Spleen (tissue), 11 donors: ENCODE measurements at regions not wholly inside any gene's neighbourhood (a gene's known extent, or its start where the extent isn't known, plus 50 kb on each side); places are given as distances from the start of the nearest gene placed in this dataset.

ENCODE experiments used
- DNase-seq: peaks from one replicate; pipeline ENCODE4 v3.0.0-alpha.2; 2020
- H3K27ac ChIP-seq, 8 donors: fragments of 200-600 bp; sonication (generic) in 7 of 8; 1 replicate in 4 of 8; 2 replicates in 4 of 8; pipeline versions ENCODE4 v1.5.0 to v1.8.0; 2016 to 2021; ENCODE audit warnings: inconsistent platforms in 4 of 8, mild to moderate bottlenecking in 4 of 8, moderate library complexity in 1 of 8
- H3K27me3 ChIP-seq, 7 donors: fragments of 200-600 bp; sonication (generic) in 6 of 7; replicated peaks in 1 of 7; 1 replicate in 4 of 7; 2 replicates in 3 of 7; pipeline versions ENCODE4 v1.5.0 to v1.8.0; 2016 to 2021; ENCODE audit warnings: inconsistent platforms in 3 of 7, mild to moderate bottlenecking in 1 of 7
- H3K36me3 ChIP-seq, 6 donors: fragments of 200-600 bp; sonication (generic) in 5 of 6; 1 replicate in 4 of 6; 2 replicates in 2 of 6; pipeline versions ENCODE4 v1.5.0 to v1.8.0; 2016 to 2021; ENCODE audit warnings: inconsistent platforms in 2 of 6
- H3K4me1 ChIP-seq, 6 donors: fragments of 200-600 bp; sonication (generic) in 5 of 6; 1 replicate in 3 of 6; 2 replicates in 3 of 6; pipeline versions ENCODE4 v1.5.0 to v1.8.0; 2016 to 2021; ENCODE audit warnings: inconsistent platforms in 3 of 6
- H3K4me3 ChIP-seq, 8 donors: fragments of 200-600 bp; sonication (generic) in 7 of 8; 1 replicate in 4 of 8; 2 replicates in 4 of 8; pipeline versions ENCODE4 v1.5.0 to v1.8.0; 2016 to 2021; ENCODE audit warnings: inconsistent platforms in 4 of 8, mild to moderate bottlenecking in 4 of 8, moderate library complexity in 2 of 8
- H3K9me3 ChIP-seq, 8 donors: fragments of 200-600 bp; sonication (generic) in 7 of 8; 1 replicate in 4 of 8; 2 replicates in 4 of 8; pipeline versions ENCODE4 v1.5.0 to v1.8.0; 2016 to 2021; ENCODE audit warnings: inconsistent platforms in 4 of 8
- CTCF ChIP-seq, 11 experiments: fragments of 200-600 bp in 7 of 11; fragments of 450-650 bp in 4 of 11; sonication (generic) in 4 of 11; IDR thresholded peaks in 8 of 11; conservative IDR thresholded peaks in 3 of 11; 1 replicate in 7 of 11; 2 replicates in 4 of 11; pipeline versions ENCODE4 v1.4.0 to v1.8.0; 2016 to 2021; ENCODE audit warnings: antibody characterized with exemption in 11 of 11, inconsistent platforms in 4 of 11, mild to moderate bottlenecking in 1 of 11
- POLR2A ChIP-seq, 3 donors: fragments of 450-650 bp; IDR thresholded peaks; one replicate each; pipeline ENCODE4 v1.5.1; 2017; ENCODE audit warnings: antibody characterized with exemption in 3 of 3, mild to moderate bottlenecking in 1 of 3
- POLR2AphosphoS5 ChIP-seq, 3 donors: sonication (generic); formaldehyde crosslinking; IDR thresholded peaks; one replicate each; pipeline ENCODE4 v1.5.1; 2017; ENCODE audit warnings: antibody characterized with exemption in 3 of 3
- WGBS, 5 donors: extraction: QIAGEN DNeasy Blood & Tissue Kit in 3 of 5; methylation state at CpG; one replicate each; pipeline versions ENCODE4 v1.1.5 to v1.1.7; 2013 to 2018; 5-methylcytosine and 5-hydroxymethylcytosine counted together
- intact Hi-C: fragments of 100-400 bp; cut with DNase I; formaldehyde crosslinking; loops from one replicate; pipeline ENCODE4 v1.15.0; 2023; ENCODE audit warnings: low total_unique reads
- donor health status: healthy with polysubstance abuse.
- donor health status: DM: no; HTN: no; CAD: no; lungs with moderate emphysema.
- donor health status: DM: no; HTN: no; CAD: no.
- donor health status: Bipolar disorder and iron deficiency.
- donor health status: healthy.
- donor health status: DM: no; HTN: no; CAD: no.
- donor health status: DM: yes; HTN: yes; CAD: no.

- intact Hi-C loops, result no loop called here
Observed at GRCh38 chr16:75801307-75801706, 75.0 kb upstream of the CPHXL start.

GRCh38 chr16:75803753-75804152 is 77.5 kb upstream of the CPHXL start:
- Histone ChIP-seq H3K27ac (no peak overlapping the region), H3K4me1 (no peaks in the 10 kb centered on the region), H3K4me3 (no peak overlapping the region), H3K27me3 (peaks cover 0 to 3% (median 0%) of the 10 kb centered on the region in 7 donors), H3K36me3 (no peaks in the 10 kb centered on the region), H3K9me3 (no peaks in the 10 kb centered on the region)
- TF ChIP-seq POLR2AphosphoS5 (IDR thresholded peaks at IDR 0.05) (no peak), CTCF (IDR thresholded peaks at IDR 0.05 in 8 of 11, conservative IDR thresholded peaks at IDR 0.05 in 3 of 11) (no peak), POLR2A (IDR thresholded peaks at IDR 0.05) (no peak)
- WGBS, 5 donors, result 52 to 70% (median 67%) methylated on average over 1 of the region's 1 CpG
- intact Hi-C loops, result no loop called here
- no peak for DNase-seq

More at GRCh38 chr16:75801307-75801706, 75.0 kb upstream of the CPHXL start:
- Histone ChIP-seq H3K27ac (no peak overlapping the region), H3K27me3 (peaks cover 0 to 3% (median 0%) of the 10 kb centered on the region in 7 donors), H3K4me3 (no peak overlapping the region), H3K4me1 (no peaks in the 10 kb centered on the region), H3K9me3 (no peaks in the 10 kb centered on the region), H3K36me3 (no peaks in the 10 kb centered on the region)
- WGBS, 5 donors, result 39 to 54% (median 48%) methylated on average over 3 of the region's 3 CpGs
- TF ChIP-seq CTCF (IDR thresholded peaks at IDR 0.05 in 8 of 11, conservative IDR thresholded peaks at IDR 0.05 in 3 of 11) (peak in 1 of 11 experiments; percentile 11), POLR2AphosphoS5 (IDR thresholded peaks at IDR 0.05) (no peak)
- DNase-seq, result no peak

GRCh38 chr16:75804368-75804767 is 78.1 kb upstream of the CPHXL start:
- Histone ChIP-seq H3K36me3 (no peaks in the 10 kb centered on the region), H3K9me3 (no peaks in the 10 kb centered on the region), H3K4me1 (no peaks in the 10 kb centered on the region), H3K27ac (no peak overlapping the region), H3K4me3 (no peak overlapping the region), H3K27me3 (peaks cover 0 to 3% (median 0%) of the 10 kb centered on the region in 7 donors)
- no peak for DNase-seq
- intact Hi-C loops, result no loop called here
- TF ChIP-seq POLR2A (IDR thresholded peaks at IDR 0.05) (no peak), POLR2AphosphoS5 (IDR thresholded peaks at IDR 0.05) (no peak), CTCF (IDR thresholded peaks at IDR 0.05 in 8 of 11, conservative IDR thresholded peaks at IDR 0.05 in 3 of 11) (no peak)
- WGBS, 5 donors, result 53 to 78% (median 59%) methylated on average over 3 of the region's 3 CpGs

GRCh38 chr16:75805946-75806345 is 79.7 kb upstream of the CPHXL start:
- 71 to 85% (median 76%) methylated on average over 6 of the region's 6 CpGs for WGBS, 5 donors
- Histone ChIP-seq H3K9me3 (no peaks in the 10 kb centered on the region), H3K4me3 (no peak overlapping the region), H3K36me3 (no peaks in the 10 kb centered on the region), H3K27me3 (peaks cover 0 to 3% (median 0%) of the 10 kb centered on the region in 7 donors), H3K27ac (no peak overlapping the region), H3K4me1 (no peaks in the 10 kb centered on the region)
- intact Hi-C loops, result no loop called here
- no peak for TF ChIP-seq CTCF (IDR thresholded peaks at IDR 0.05 in 8 of 11, conservative IDR thresholded peaks at IDR 0.05 in 3 of 11)
- no peak for TF ChIP-seq POLR2A (IDR thresholded peaks at IDR 0.05)
- TF ChIP-seq POLR2AphosphoS5 (IDR thresholded peaks at IDR 0.05), result no peak
- DNase-seq, result no peak
